Uterus (tissue), 3 donors: ENCODE measurements at regions not wholly inside any gene's neighbourhood (a gene's known extent, or its start where the extent isn't known, plus 50 kb on each side); places are given as distances from the start of the nearest gene placed in this dataset.

Experiments
- DNase-seq, 2 donors: peaks; one replicate each; pipeline ENCODE4 v3.0.0-alpha.2; 2019 to 2020
- H3K27ac ChIP-seq, 2 donors: fragments of 200-600 bp; sonication (generic); 1 replicate in 1 of 2; 2 replicates in 1 of 2; pipeline ENCODE4 v1.5.1; 2016 to 2018
- H3K27me3 ChIP-seq, 2 donors: fragments of 200-600 bp; sonication (generic); one replicate each; pipeline ENCODE4 v1.5.1; 2018 to 2019; ENCODE audit warnings: control low read depth in 1 of 2
- H3K36me3 ChIP-seq, 2 donors: fragments of 200-600 bp; sonication (generic); one replicate each; pipeline ENCODE4 v1.5.1; 2019; ENCODE audit warnings: control low read depth in 1 of 2
- H3K4me1 ChIP-seq, 2 donors: fragments of 200-600 bp; sonication (generic); one replicate each; pipeline ENCODE4 v1.5.1; 2018 to 2019; ENCODE audit warnings: control low read depth in 1 of 2
- H3K4me3 ChIP-seq, 2 donors: fragments of 200-600 bp; sonication (generic); 1 replicate in 1 of 2; 2 replicates in 1 of 2; pipeline ENCODE4 v1.5.1; 2018 to 2019; ENCODE audit warnings: mild to moderate bottlenecking in 1 of 2
- H3K9me3 ChIP-seq, 2 donors: fragments of 200-600 bp; sonication (generic); one replicate each; pipeline ENCODE4 v1.5.1; 2019; ENCODE audit warnings: control low read depth in 1 of 2
- CTCF ChIP-seq, 4 experiments: fragments of 200-600 bp in 2 of 4; fragments of 450-650 bp in 2 of 4; sonication (generic) in 2 of 4; IDR thresholded peaks; one replicate each; pipeline ENCODE4 v1.5.1; 2016 to 2019; ENCODE audit warnings: antibody characterized with exemption in 4 of 4, mild to moderate bottlenecking in 2 of 4, moderate library complexity in 1 of 4
- POLR2A ChIP-seq, 2 donors: fragments of 450-650 bp; IDR thresholded peaks; one replicate each; pipeline ENCODE4 v1.6.1; 2016; ENCODE audit warnings: antibody characterized with exemption in 2 of 2, mild to moderate bottlenecking in 1 of 2, moderate library complexity in 1 of 2
- intact Hi-C: fragments of 100-400 bp; cut with DNase I; formaldehyde crosslinking; loops from one replicate; pipeline ENCODE4 v1.15.1; 2023; ENCODE audit warnings: low total_unique reads
- donor health status: DM: yes; HTN: yes; CAD: no.

DNA sequence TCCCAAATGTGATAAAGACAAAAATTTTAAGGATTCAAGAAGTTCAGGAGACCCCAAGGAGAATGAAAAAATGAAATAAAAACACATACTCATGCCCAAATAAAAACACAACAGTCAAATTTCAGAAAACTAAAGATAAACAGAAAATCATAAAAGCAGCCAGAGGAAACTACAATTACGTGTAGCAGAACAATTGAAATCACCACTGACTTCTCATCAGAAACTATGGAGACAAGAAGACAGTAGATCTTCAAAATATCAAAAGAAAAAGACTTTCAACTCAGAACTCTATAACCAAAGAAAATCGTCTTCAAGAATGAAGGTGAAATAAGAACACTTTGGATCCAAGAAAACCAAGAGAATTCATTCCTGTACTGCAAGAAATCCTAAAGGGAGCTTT, 54.9 kb downstream of the DIO3 start:
- no peaks in the 10 kb centered on the region for H3K4me1 ChIP-seq
- H3K4me3 ChIP-seq: no peak overlapping the region
- no peaks in the 10 kb centered on the region for H3K9me3 ChIP-seq
- no peaks in the 10 kb centered on the region for H3K27me3 ChIP-seq
- no peak for TF ChIP-seq CTCF (IDR thresholded peaks at IDR 0.05)
- no peak for TF ChIP-seq POLR2A (IDR thresholded peaks at IDR 0.05)
- no peak overlapping the region for H3K27ac ChIP-seq
- DNase-seq: no peak
- H3K36me3 ChIP-seq: no peaks in the 10 kb centered on the region
- intact Hi-C loops: no loop called here

DNA sequence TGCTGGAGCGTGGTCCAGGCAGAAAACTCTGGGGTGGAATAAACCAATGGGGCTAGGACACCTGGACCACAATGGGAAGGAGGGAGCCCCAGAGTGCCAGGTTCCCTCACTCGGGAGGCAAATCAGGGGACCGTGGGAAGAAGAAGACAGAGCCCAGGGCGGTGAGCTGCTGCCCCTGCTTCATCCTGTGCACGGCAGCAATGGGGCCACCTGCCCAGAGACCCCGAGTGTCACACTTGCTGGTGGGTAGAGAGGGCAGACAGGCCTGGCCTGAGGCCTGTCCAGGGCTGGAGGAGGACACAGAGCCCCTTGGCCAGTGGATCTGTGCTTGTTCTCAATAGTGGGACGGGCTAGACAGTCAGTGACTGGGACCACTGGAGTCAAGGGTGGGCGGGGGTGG, 58.2 kb downstream of the DIO3 start:
- Histone ChIP-seq H3K4me1 (no peaks in the 10 kb centered on the region), H3K9me3 (no peaks in the 10 kb centered on the region), H3K27me3 (no peaks in the 10 kb centered on the region), H3K4me3 (no peak overlapping the region), H3K27ac (no peak overlapping the region), H3K36me3 (no peaks in the 10 kb centered on the region)
- intact Hi-C loops: no loop called here
- no peak for DNase-seq
- TF ChIP-seq POLR2A (IDR thresholded peaks at IDR 0.05) (no peak), CTCF (IDR thresholded peaks at IDR 0.05) (no peak)

- DNase-seq: peak in 1 of 2 donors; percentile 9
- H3K4me1 ChIP-seq: no peaks in the 10 kb centered on the region
- H3K9me3 ChIP-seq: no peaks in the 10 kb centered on the region
- TF ChIP-seq POLR2A (IDR thresholded peaks at IDR 0.05): no peak
- TF ChIP-seq CTCF (IDR thresholded peaks at IDR 0.05): no peak
- H3K4me3 ChIP-seq: no peak overlapping the region
- intact Hi-C loops: no loop called here
- no peak overlapping the region for H3K27ac ChIP-seq
- no peaks in the 10 kb centered on the region for H3K27me3 ChIP-seq
- H3K36me3 ChIP-seq: no peaks in the 10 kb centered on the region
Observed at GRCh38 chr14:101620031-101620788, 58.9 kb downstream of the DIO3 start.

DNA sequence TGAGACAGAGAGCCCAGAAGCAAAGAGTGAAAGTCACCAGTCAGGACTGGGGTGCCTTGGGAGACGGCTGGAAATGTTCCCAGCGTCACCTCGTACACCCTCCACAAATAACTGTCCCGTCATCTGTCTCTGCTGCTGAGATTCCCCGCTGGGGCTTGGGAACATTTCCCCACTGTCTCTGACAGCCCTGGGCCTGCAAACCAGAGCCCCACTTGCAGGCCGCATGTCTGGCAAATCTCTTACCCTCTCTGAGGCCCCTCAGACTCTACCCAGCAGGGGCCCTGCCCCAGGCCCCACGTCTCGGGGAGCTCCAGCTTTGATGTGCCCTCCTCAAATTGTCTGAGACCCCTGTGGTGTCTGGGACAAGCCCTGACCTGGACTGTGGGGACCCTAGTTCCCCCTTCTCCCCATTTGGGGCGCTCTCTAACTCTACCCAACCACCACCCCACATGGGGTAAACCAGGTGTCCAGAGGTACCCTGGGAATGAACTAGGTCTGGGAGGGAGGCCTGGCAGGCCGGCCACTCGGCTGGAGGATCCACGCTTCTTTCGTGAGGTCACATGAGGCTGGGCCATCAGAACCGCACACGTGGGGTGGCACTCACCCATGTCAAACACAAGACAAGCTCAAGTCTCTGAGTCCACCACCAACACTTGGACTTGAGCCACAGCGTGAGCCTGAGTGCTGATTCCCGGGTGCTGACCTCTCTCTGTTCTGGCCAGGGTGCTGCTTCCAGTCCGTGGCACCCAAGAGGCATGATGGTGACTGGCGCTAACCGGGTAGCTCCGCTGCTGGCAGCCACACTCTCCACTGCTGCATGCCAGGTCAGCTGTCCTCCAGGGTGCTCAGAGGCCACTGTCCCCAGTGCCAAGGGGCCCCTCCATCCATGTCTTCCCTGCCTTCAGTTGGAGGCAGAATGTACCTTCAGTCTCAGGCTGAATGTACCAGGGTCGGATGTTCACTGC, 59.8 kb downstream of the DIO3 start:
- no peak for TF ChIP-seq CTCF (IDR thresholded peaks at IDR 0.05)
- no peak for TF ChIP-seq POLR2A (IDR thresholded peaks at IDR 0.05)
- intact Hi-C loops: no loop called here
- Histone ChIP-seq H3K4me3 (no peak overlapping the region), H3K36me3 (no peaks in the 10 kb centered on the region), H3K27ac (no peak overlapping the region), H3K9me3 (no peaks in the 10 kb centered on the region), H3K27me3 (no peaks in the 10 kb centered on the region), H3K4me1 (no peaks in the 10 kb centered on the region)
- no peak for DNase-seq
